NCI-H2107 treated with DMSO at 0.1 percent for 48 hours (cell line): ENCODE measurements at regions not wholly inside any gene's neighbourhood (a gene's known extent, or its start where the extent isn't known, plus 50 kb on each side); places are given as distances from the start of the nearest gene placed in this dataset.
"Not testable (repeated sequence)": the region's sequence is repeated elsewhere in the genome, so short reads cannot be mapped to it uniquely, and the experiment has no call there.

Experiments
- DNase-seq: peaks from one replicate; lab custom pipeline; 2025; ENCODE audit not compliant: unreplicated experiment; lab: John Stamatoyannopoulos, UW

DNA sequence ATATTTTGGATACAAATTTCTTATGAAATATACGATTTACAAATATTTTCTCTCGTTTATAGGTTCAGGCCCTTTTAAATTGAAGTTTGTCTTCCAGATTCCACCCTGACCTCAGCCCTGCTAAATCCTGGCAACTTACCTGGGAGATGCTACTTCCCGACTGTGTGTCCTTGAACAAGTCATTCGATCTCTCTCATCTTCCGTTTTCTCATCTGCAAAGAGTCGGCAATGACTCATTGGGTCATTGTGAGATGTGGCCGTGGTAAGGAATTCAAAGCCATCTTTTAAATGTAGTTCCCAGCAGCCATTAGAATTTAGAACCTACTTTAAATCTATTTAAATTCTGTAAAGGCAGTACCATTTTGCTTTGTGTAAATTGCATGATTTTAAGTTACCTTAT, 72.5 kb downstream of the LHX2 start:
- no peak for DNase-seq

DNA sequence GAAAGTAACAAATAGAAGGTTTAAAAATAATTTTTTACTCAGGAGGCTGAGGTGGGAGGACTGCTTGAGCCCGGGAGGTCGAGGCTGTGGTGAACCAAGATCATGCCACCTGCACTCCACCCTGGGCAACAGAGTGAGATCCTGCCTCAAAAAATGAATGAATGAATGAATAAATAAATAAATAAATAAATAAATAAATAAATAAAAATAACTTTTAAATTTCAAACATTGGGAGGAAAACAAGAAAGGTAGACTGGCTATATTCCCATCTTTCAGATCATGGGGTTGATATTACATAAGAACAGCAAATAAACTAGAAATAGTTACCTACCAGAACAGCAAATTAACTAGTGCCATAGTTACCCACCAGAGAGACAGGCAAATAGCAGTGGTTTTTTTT, 75.7 kb downstream of the LHX2 start:
- no peak for DNase-seq

DNA sequence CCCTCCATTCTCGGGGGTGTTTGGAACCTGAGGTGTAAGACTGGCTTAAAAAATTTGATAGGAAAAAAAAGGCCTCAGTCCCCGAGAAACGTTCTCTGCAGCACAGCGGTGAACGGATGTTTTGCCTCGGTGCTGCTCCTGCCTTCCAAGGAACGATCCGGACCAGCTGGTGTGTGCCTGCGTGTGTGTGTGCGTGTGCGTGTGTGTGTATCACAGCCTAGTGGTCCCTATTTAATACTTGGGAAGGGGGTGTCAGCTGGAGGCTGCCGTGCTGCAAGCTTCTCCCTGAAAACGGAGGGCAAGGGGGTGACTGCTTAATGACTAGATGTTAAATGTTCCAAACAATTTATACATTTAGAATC, 76.9 kb downstream of the LHX2 start:
- DNase-seq, result no peak

DNA sequence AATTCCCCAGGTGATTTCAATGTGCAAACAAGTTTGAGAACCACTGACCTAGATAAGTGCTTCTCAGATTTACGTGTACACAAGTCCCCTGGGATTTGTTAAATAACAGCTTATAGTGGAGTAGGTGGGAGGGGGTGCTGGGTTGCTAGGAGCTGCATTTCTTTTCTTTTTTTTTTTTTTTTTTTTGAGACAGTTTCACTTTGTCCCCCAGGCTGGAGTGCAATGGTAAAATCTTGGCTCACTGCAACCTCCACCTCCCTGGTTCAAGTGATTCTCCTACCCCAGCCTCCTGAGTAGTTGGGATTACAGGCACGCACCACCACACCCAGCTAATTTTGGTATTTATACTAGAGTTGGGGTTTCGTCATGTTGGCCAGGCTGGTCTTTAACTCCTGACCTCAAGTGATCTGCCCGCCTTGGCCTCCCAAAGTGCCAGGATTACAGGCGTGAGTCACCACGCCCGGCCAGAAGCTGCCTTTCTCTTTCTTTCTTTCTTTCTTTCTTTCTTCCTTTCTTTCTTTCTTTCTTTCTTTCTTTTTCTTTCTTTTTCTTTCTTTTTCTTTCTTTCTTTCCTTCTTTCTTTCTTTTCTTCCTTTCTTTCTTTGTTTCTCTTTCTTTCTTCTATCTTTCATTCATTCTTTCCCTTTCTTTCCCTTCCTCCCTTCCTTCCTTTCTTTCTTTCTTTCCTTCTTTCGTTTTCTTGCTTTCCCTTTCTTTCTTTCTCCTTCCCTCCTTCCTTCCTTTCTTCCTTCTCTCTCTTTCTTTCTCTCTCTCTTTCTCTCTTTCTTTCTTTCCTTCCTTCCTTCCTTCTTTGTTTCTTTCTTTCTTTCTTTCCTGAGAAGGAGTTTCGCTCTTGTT, 78.3 kb downstream of the LHX2 start:
- peak; percentile 78 for DNase-seq

DNA sequence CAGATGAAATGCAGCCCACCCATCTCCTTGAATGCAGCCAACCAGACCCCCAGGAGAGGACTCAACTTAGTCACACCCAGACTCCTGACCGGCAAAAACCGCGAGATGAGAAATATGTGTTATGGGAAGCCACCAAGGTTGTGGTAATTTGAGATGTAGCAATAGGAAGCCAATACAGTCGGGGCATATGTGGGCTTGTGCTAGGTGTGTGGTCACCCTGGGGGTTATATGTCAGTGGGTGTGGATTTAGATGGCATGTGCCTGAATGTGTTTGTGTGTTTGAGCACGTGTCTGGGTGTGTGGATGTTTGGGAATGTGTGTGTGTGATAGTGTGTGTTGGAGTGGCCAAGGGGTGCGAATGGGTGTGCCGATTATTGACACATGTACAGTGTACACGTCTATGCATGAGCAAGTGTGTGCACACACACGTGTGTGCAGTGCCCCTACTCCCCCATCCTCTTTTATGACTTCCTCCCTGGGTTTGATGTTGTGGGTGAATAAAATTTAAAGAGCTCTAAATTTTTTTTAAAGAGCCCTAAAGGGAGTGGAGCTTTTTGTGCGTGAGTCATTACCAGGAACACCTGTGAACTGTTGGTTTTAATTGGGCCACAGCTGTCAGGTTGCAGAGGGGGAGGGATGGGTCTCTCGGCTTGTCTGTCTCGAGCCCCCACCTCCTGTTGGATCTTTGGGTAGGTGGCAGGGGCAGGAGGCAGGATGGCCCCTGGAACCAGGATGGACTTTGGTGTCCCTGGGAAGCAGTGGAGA, 86.8 kb downstream of the LHX2 start:
- no peak for DNase-seq

DNA sequence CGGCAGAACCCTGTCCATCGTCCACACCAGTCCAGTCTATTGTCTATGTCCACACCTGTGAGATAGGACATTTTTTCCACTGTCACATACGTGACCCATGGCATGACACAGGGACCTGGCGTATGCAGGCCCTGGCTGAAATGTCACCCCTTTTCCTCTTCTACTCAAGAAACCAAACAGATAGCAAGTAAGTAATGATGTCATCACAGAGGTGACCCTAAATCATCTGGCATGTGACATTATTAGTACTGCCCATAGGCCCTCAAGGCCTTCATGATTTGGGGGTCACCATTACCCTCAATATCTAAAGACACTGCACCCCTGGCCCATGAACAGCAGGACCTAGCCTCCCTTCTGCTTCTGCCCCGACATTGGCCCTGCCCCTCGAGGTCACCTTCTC, 88.3 kb downstream of the LHX2 start:
- no peak for DNase-seq

DNA sequence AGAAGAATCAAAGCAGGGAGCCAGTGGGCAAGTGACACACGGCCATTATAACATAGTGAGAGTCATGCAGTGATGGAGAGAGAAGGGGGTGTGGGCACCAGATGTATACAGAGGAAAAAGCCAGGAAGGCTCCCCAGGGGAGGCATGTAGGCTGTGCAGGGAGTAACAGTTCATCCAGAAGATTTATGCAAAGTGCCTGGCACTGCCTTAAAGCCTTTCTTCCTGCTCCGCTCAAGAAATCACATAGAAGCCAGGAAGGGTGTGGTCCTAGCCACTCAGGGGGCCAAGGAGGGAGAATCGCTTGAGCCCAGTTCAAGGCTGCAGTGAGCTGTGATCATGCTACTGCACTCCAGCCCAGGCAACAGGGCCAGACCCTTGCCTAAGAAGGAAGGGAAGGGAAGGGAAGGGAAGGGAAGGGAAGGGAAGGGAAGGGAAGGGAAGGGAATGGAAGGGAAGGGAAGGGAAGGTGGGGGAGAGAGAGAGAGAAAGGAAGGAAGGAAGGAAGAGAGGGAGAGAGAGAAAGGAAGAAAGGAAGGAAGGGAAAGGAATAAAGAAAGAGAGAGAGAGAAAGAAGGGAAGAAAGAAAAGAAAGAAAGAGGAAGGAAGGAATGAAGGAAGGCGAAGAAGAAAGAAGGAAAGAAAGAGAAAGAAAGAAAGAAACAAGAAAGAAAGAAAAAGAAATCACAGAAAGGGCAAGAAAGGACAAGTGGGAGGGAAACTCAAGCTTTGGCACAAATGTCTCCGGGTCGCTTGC, 89.8 kb downstream of the LHX2 start:
- no peak for DNase-seq

DNA sequence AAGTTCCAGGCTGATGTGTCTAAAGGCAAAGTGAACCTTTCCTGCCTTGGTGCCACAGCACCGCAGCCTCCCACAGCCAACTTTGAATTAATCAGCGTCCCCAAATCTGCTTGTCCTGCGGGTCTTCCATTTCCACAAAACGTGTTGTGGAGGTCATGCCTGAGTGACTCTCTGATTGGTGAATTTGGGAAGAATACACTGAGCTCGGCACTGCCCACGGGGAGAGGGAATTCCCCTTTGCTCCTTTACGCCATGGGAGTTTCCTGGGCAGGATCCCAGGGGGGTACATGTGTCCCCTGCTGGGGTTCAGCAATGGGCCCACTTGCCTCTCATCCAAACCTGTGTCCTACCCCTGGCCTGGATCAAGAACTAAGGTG, 90.4 kb downstream of the LHX2 start:
- no peak for DNase-seq

DNA sequence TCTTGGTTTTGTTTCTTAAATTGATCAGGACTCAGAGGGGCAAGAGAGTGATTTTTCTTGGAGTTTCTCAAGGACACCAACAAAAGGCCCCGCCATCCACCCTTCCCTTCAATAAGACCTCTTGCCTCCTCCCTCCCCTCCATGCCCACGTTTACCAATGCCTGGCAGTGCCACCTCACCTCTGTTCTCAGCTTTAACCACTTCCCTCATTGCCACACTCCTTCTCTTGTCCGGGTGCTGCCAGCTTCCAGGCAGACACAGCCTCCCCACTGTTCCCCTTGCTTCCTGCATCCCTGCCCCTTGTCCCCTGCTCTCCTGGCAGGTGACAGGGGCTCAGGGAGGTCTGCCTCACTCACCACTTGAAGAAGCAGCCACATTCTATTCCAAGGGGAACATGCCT, 90.8 kb downstream of the LHX2 start:
- DNase-seq, result no peak

DNA sequence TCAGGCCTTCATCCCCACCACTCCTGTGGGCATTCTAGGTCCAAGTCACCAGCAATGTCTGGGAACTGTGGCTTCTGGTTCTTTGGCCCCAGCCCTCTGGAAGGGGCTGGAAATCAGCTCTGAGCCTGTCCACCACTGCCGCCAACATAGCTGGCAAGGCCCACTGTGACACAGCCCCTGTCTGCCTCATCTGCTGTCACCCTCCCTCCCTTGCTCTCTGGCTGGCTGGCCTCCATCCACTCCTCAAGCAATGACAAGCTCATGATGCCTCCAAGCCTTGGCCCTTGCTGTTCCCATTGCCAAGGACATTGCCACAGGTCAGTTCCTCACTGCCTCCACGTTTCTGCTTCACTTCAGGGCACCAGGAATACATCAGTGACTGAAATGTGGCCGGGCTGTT, 93.7 kb downstream of the LHX2 start:
- no peak for DNase-seq

DNA sequence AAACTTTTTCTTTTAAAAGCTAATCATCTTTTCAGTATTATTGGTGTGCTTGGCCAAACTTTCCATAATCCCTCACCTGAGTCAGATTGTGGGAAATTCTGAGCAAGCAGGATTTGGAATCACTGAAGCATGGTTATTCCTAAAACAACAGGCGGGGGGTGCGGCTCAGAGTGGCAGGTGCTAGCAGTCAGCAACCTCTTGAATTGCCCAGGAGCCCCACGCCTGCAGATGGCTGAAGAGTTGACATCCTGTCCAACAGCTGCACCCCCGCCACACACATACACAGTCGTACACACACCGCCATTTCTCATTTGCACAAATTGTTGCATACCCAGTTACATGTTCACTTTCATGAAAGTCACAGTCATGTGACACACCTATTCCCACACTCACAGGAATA, 96.6 kb downstream of the LHX2 start:
- peak; percentile 82 for DNase-seq

DNA sequence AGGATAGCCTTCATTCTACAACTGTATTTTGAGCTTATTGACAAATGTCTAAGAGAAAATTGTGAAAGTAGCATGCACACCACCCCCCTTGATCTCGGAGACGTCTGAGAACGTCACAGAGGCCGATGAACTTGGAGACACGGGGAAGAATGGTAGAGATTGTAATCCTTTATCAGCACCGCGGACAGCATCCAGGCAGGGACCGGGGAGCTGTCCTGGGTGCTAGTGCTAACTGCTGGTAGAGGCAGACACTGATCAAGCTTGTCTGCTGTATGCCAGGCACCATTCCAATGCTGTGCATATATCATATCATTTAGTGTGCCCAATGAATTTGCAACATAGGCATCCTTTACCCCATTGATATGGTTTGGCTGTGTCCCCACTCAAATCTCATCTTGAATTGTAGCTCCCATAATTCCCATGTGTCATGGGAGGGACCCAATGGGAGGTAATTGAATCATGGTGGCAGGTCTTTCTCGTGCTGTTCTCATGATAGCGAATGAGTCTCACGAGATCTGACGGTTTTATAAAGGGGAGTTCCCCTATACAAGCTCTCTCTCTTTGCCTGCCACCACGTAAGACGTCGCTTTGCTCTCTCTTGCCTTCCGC, 98.8 kb downstream of the LHX2 start:
- no peak for DNase-seq

DNA sequence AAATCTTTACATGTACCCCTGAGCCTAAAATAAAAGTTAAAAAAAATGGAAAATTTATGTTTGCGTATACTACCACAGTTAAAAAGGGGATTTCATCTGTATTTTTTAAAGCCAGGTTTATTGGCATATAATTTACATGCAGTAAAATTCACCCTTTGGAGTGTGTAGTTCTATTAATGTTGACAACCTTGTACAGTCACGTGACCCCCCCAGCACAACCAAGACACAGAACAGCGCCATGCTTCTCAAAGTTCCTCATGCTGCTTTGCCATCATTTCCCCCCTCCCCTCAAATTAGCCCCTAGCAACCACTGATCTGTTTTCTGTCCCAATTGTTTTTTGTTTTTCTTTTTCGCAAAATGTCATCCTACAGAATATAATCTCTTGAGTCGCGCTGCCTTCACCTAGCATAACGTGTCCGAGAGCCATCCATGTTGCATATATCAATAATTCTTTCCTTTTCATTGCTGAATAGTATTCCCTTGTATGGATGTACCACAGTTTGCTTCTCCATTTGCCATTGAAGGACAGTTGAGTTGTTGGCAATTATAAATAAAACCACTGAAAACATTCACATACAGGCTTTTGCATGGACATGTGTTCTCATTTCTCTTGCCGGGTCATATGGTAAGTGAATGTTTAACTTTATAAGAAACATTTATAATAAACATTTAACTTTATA, 105.3 kb downstream of the LHX2 start:
- DNase-seq, result no peak

DNA sequence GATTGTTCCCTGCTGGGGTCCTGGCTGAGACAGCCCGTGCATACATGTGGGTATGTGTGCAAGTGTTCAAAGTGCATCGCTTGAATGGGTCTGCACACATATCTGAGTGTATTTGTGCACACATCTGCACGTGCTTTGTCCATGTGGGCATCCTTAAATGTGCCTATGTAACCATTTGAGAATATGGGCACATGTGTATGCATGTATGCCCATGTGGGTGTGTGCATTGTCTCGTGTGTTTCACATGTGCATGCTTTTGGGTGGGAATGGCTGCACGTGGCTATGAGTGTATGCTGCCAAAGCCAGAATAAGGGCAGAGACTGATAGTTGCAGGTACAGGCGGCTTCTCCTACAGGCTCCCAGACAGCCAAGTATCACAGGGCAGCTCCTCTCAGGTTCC, 107.3 kb downstream of the LHX2 start:
- no peak for DNase-seq

DNA sequence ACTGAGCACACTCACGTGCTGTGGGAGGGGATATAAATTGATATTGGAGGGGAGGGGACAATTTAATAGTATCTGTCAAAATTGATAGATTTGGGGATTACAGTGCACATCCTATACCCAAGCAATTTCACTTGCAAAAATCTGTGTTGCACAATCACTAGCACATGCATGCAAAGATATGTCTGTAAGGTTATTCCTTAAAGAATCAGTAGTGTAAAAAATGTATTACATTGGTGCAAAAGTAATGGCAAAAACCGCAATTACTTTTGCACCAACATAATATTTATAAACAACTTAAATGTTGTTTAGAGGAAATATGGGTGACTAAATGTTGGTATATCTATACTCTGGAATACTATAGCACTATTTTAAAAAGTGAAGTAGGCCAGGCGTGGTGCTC, 108.7 kb downstream of the LHX2 start:
- DNase-seq, result no peak

DNA sequence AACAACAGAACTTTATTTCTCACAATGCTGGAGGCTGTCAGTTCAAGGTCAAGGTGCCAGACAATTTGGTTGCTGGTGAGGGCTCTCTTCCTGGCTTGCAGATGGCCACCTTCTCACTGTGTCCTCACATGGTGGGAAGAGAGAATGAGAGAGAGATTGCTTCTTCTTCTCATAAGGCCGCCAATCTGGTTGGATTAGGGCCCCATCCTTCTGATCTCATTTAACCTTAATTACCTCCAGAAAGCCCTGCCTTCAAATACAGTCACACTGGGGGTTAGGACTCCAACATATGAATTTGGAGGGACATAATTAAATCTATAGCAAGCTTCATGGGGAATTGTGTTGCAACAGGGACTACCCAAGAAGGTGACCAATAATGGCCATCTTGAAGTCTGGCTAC, 110.2 kb downstream of the LHX2 start:
- no peak for DNase-seq

DNA sequence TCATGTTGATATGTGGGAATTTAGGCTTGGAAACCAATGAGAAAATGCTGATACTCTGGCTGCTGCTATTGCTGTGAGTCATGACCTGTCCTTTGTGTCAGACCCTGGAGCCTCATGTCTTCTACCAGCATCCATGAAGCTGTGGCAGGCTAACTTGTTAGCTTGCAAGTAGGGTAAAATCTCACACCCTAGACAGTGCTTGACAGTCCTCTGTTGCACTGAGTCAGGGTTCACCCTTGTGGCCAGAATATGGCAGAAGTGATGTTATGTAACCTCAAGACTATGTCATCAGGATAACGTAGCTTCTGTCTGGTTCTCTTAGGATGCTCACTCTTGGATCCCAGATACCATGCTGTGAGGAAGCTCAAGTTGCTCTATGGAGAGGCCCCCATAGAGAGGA, 110.8 kb downstream of the LHX2 start:
- no peak for DNase-seq

DNA sequence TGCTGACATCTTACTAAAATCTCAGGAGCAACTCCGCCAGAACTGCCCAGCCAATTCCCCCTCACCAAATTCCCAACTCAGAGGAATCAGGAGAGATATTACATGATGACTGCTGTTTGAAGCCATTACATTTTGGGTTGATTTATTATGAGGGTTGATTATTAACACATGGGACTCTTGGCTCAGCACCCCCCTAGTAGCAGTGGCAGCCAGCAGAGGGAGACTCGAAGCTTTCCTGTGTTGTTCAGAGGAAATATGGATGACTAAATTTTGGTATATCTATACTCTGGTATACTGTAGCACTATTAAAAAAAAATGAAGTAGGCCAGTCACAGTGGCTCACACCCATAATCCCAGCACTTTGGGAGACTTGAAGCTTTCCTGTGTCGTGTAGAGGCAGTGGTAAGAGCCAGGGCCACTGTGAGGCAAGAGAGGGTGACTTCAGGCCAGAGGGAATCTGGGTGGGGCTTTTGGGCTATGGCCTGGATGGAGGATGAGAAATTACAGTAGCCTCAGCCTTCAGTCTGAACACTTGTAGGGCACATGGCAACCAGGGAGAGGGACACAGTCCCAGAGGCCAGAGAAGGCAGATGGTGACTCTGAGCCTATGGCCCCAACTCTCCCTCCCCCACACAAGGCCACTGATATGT, 111.4 kb downstream of the LHX2 start:
- DNase-seq, result no peak

DNA sequence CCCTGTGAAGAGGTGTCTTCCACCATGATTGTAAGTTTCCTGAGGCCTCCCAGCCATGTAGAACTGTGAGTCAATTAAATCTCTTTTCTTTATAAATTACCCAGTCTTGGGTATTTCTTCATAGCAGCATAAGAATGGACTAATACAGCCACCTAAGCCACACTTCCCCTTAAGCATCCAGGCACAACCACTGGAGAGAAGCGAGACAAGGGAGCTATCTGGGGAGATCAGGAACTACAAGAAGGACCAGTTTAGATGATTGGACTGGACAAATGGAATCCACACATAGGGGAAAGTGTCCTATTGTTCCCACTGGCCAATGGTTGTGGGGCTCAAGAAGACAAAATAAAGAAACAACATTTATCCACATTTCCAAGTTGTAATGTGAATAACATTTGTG, 112.1 kb downstream of the LHX2 start:
- DNase-seq, result not testable (repeated sequence)
